Colonic mucosa (tissue), 4 donors: ENCODE measurements at regions not wholly inside any gene's neighbourhood (a gene's known extent, or its start where the extent isn't known, plus 50 kb on each side); places are given as distances from the start of the nearest gene placed in this dataset.

Experiments
- DNase-seq: peaks from one replicate; pipeline ENCODE4 v3.0.0-alpha.2; 2020
- H3K27ac ChIP-seq: fragments of 200-600 bp; one replicate; pipeline ENCODE4 v1.8.0; 2021
- H3K27me3 ChIP-seq: fragments of 200-600 bp; one replicate; pipeline ENCODE4 v1.8.0; 2021
- H3K36me3 ChIP-seq: fragments of 200-600 bp; one replicate; pipeline ENCODE4 v1.8.0; 2021
- H3K4me1 ChIP-seq: fragments of 200-600 bp; one replicate; pipeline ENCODE4 v1.8.0; 2021; ENCODE audit warnings: mild to moderate bottlenecking
- H3K4me3 ChIP-seq: fragments of 200-600 bp; one replicate; pipeline ENCODE4 v1.8.0; 2021
- H3K9ac ChIP-seq, 2 donors: one replicate each; pipeline ENCODE4 v1.7.0; 2013; ENCODE audit warnings: control low read depth in 2 of 2, low read depth in 2 of 2, low read length in 2 of 2
- H3K9me3 ChIP-seq: fragments of 200-600 bp; one replicate; pipeline ENCODE4 v1.8.0; 2021
- CTCF ChIP-seq: fragments of 200-600 bp; IDR thresholded peaks from one replicate; pipeline ENCODE4 v1.8.0; 2022; ENCODE audit warnings: antibody characterized with exemption, mild to moderate bottlenecking
- intact Hi-C: fragments of 100-400 bp; cut with DNase I; formaldehyde crosslinking; loops from one replicate; pipeline ENCODE4 v1.14.1; 2022
- donor health status: healthy.
- donor health status: DM: no; HTN: no; CAD: no.
- donor health status: DM: no; HTN: no; CAD: no.

- intact Hi-C loops, result no loop called here
- no peak overlapping the region for H3K27ac ChIP-seq
- no peak for DNase-seq
Measured at GRCh38 chr11:92735039-92735438, 234.4 kb upstream of the MTNR1B start.

GRCh38 chr11:92738276-92738675 is 231.2 kb upstream of the MTNR1B start:
- Histone ChIP-seq H3K4me1 (no peaks in the 10 kb centered on the region), H3K27me3 (no peaks in the 10 kb centered on the region), H3K27ac (no peak overlapping the region), H3K9ac (no peak overlapping the region), H3K36me3 (no peaks in the 10 kb centered on the region), H3K9me3 (no peaks in the 10 kb centered on the region), H3K4me3 (no peak overlapping the region)
- intact Hi-C loops, result no loop called here
- DNase-seq, result no peak
- TF ChIP-seq CTCF, result no peak

More at GRCh38 chr11:92735039-92735438, 234.4 kb upstream of the MTNR1B start:
- H3K36me3 ChIP-seq, result no peaks in the 10 kb centered on the region
- no peak overlapping the region for H3K4me3 ChIP-seq
- no peaks in the 10 kb centered on the region for H3K27me3 ChIP-seq
- H3K4me1 ChIP-seq, result no peaks in the 10 kb centered on the region
- TF ChIP-seq CTCF, result no peak
- no peak overlapping the region for H3K9ac ChIP-seq
- no peaks in the 10 kb centered on the region for H3K9me3 ChIP-seq

- intact Hi-C loops, result no loop called here
- Histone ChIP-seq H3K36me3 (no peaks in the 10 kb centered on the region), H3K27me3 (no peaks in the 10 kb centered on the region), H3K9me3 (no peaks in the 10 kb centered on the region), H3K9ac (no peak overlapping the region), H3K4me1 (no peaks in the 10 kb centered on the region), H3K27ac (no peak overlapping the region), H3K4me3 (no peak overlapping the region)
- DNase-seq, result no peak
- TF ChIP-seq CTCF, result no peak
Measured at GRCh38 chr11:92739041-92739440, 230.4 kb upstream of the MTNR1B start.

- H3K4me1 ChIP-seq, result no peaks in the 10 kb centered on the region
- no peak overlapping the region for H3K27ac ChIP-seq
- no peak for DNase-seq
- intact Hi-C loops, result no loop called here
- no peak for TF ChIP-seq CTCF
- H3K9ac ChIP-seq, result no peak overlapping the region
- H3K36me3 ChIP-seq, result no peaks in the 10 kb centered on the region
- no peak overlapping the region for H3K4me3 ChIP-seq
- H3K9me3 ChIP-seq, result no peaks in the 10 kb centered on the region
- no peaks in the 10 kb centered on the region for H3K27me3 ChIP-seq
Measured at GRCh38 chr11:92739491-92739890, 230.0 kb upstream of the MTNR1B start.

GRCh38 chr11:92740276-92740675 is 229.2 kb upstream of the MTNR1B start:
- H3K4me1 ChIP-seq, result no peaks in the 10 kb centered on the region
- no peak for TF ChIP-seq CTCF
- no peak overlapping the region for H3K27ac ChIP-seq
- DNase-seq, result no peak
- no peaks in the 10 kb centered on the region for H3K36me3 ChIP-seq
- H3K4me3 ChIP-seq, result no peak overlapping the region
- H3K27me3 ChIP-seq, result no peaks in the 10 kb centered on the region
- no peak overlapping the region for H3K9ac ChIP-seq
- no peaks in the 10 kb centered on the region for H3K9me3 ChIP-seq
- intact Hi-C loops, result no loop called here
